ENCODE measurements at regions not wholly inside any gene's neighbourhood (a gene's known extent, or its start where the extent isn't known, plus 50 kb on each side); places are given as distances from the start of the nearest gene placed in this dataset.

DNA sequence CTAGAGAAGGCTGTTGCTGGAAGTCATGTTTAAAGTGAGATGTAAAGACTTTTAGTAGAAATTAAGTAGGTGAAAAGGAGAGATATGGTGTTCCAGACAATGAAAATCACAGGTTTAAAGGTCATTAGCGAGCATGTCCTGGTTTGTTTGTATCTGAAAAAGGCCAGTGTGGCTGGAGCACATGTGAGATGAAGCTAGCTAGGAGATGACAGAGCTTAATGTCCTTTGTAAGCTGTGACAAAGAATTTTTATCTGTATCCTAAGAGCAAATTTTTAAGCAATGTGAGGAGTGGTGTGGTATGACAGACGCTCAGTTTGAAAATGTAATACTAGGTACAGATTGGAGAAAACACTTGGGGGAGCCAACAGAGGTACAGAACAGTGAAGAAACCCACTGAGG is 567.2 kb upstream of the ARRDC3 start:
- Histone ChIP-seq H3K4me3 (no peak overlapping the region), H3K36me3 (no peaks in the 10 kb centered on the region), H3K27ac (no peak overlapping the region), H3K9me3 (no peaks in the 10 kb centered on the region), H3K27me3 (no peaks in the 10 kb centered on the region), H3K4me1 (ENCODE audit: insufficient read depth) (no peaks in the 10 kb centered on the region)
- DNase-seq: no peak
- WGBS, 3 donors: 83 to 90% (median 87%) methylated on average over 2 of the region's 2 CpGs
- TF ChIP-seq CTCF (IDR thresholded peaks at IDR 0.05): no peak
- TF ChIP-seq EP300 (IDR thresholded peaks at IDR 0.05): no peak
- no peak for TF ChIP-seq POLR2A (IDR thresholded peaks at IDR 0.05)
- intact Hi-C loops (cut with DNase I): no loop called here

- no peaks in the 10 kb centered on the region for H3K36me3 ChIP-seq
- H3K9me3 ChIP-seq: no peaks in the 10 kb centered on the region
- H3K4me3 ChIP-seq: no peak overlapping the region
- TF ChIP-seq EP300 (IDR thresholded peaks at IDR 0.05): no peak
- no peak for TF ChIP-seq CTCF (IDR thresholded peaks at IDR 0.05)
- no peak for TF ChIP-seq POLR2A (IDR thresholded peaks at IDR 0.05)
- intact Hi-C loops (cut with DNase I): no loop called here
- DNase-seq: no peak
- H3K27me3 ChIP-seq: no peaks in the 10 kb centered on the region
- 66 to 86% (median 75%) methylated on average over 4 of the region's 4 CpGs for WGBS, 3 donors
- no peak overlapping the region for H3K27ac ChIP-seq
- H3K4me1 ChIP-seq (ENCODE audit: insufficient read depth): no peaks in the 10 kb centered on the region
Measured at GRCh38 chr5:91946870-91947269, 563.8 kb upstream of the ARRDC3 start.

DNA sequence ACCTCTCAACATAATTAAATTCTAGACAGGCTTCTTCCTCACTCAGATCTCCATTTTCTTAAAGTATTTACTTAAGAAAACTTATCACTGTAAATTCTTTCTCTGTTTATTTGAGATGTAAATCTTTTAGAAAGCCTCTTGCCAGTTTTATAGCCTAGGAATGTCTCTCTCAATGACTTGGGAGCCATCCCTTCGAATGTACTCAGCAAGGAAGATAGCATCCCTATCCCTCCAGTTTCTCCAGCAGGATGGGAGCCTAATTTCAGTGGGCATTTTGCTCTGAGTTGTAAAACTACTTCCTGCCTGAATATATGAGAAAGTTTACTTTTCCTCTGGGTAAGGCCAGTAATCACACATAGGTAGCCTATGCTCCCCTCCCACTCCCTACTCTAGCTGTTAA is 558.5 kb upstream of the ARRDC3 start:
- Histone ChIP-seq H3K9me3 (no peaks in the 10 kb centered on the region), H3K27ac (no peak overlapping the region), H3K4me3 (no peak overlapping the region), H3K4me1 (ENCODE audit: insufficient read depth) (no peaks in the 10 kb centered on the region), H3K27me3 (no peaks in the 10 kb centered on the region), H3K36me3 (no peaks in the 10 kb centered on the region)
- DNase-seq: no peak
- WGBS, 3 donors: 23 to 29% (median 26%) methylated on average over 1 of the region's 1 CpG
- no peak for TF ChIP-seq CTCF (IDR thresholded peaks at IDR 0.05)
- no peak for TF ChIP-seq EP300 (IDR thresholded peaks at IDR 0.05)
- TF ChIP-seq POLR2A (IDR thresholded peaks at IDR 0.05): no peak
- intact Hi-C loops (cut with DNase I): no loop called here

- Histone ChIP-seq H3K4me1 (ENCODE audit: insufficient read depth) (no peaks in the 10 kb centered on the region), H3K27ac (no peak overlapping the region), H3K27me3 (no peaks in the 10 kb centered on the region), H3K4me3 (no peak overlapping the region), H3K36me3 (no peaks in the 10 kb centered on the region), H3K9me3 (no peaks in the 10 kb centered on the region)
- intact Hi-C loops (cut with DNase I): no loop called here
- TF ChIP-seq POLR2A (IDR thresholded peaks at IDR 0.05) (no peak), CTCF (IDR thresholded peaks at IDR 0.05) (no peak), EP300 (IDR thresholded peaks at IDR 0.05) (no peak)
- DNase-seq: no peak
Measured at GRCh38 chr5:91938441-91938840, 555.3 kb upstream of the ARRDC3 start.

DNA sequence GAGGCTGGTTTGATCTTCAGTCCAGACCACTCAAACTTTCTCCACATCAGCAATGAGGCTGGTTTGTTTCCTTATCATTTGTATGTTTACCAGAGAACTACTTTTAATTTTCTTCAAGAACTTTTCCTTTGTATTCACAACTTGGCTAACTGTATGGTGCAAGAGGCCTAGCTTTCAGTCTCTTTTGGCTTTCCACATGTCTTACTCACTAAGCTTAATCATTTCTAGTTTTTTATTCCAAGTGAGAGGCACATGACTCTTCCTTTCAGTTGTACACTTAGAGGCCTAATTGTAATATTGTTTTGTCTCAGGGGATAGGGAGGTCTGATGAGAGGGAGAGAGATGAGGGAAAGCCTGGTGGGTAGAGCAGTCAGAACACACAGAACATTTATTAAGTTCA is 554.0 kb upstream of the ARRDC3 start:
- Histone ChIP-seq H3K36me3 (no peaks in the 10 kb centered on the region), H3K9me3 (no peaks in the 10 kb centered on the region), H3K4me3 (no peak overlapping the region), H3K4me1 (ENCODE audit: insufficient read depth) (no peaks in the 10 kb centered on the region), H3K27me3 (no peaks in the 10 kb centered on the region), H3K27ac (no peak overlapping the region)
- TF ChIP-seq EP300 (IDR thresholded peaks at IDR 0.05) (no peak), POLR2A (IDR thresholded peaks at IDR 0.05) (no peak)
- no peak for DNase-seq
- intact Hi-C loops (cut with DNase I): no loop called here
